Stimulated activated CD4-positive, alpha-beta T cell treated with anti-CD3 and anti-CD28 coated beads, Interleukin-15, amount 100 ng/mL, for 48 hours (primary cell): ENCODE measurements at regions not wholly inside any gene's neighbourhood (a gene's known extent, or its start where the extent isn't known, plus 50 kb on each side); places are given as distances from the start of the nearest gene placed in this dataset.

Experiments used
- DNase-seq, 2 donors: peaks; one replicate each; pipeline ENCODE4 v3.0.0-alpha.2; 2020; ENCODE audit warnings: low read depth in 2 of 2

- DNase-seq = no peak
Observed at GRCh38 chr15:98025237-98025636, 64.7 kb downstream of the ARRDC4 start.

GRCh38 chr15:98034731-98035130, 74.2 kb downstream of the ARRDC4 start:
- no peak for DNase-seq

GRCh38 chr15:98035134-98035533, 74.6 kb downstream of the ARRDC4 start:
- DNase-seq = no peak

- no peak for DNase-seq
Observed at GRCh38 chr15:98035577-98036010, 75.1 kb downstream of the ARRDC4 start.

- DNase-seq = no peak
Observed at GRCh38 chr15:98039596-98039995, 79.1 kb downstream of the ARRDC4 start.

- DNase-seq = no peak
Observed at GRCh38 chr15:98040146-98040545, 79.6 kb downstream of the ARRDC4 start.

GRCh38 chr15:98043160-98044014, 82.9 kb downstream of the ARRDC4 start:
- DNase-seq = no peak

- DNase-seq = no peak
Observed at GRCh38 chr15:98051734-98052133, 91.2 kb downstream of the ARRDC4 start.

GRCh38 chr15:98057453-98057852, 97.0 kb downstream of the ARRDC4 start:
- DNase-seq = no peak

- DNase-seq = no peak
Observed at GRCh38 chr15:98062869-98063268, 102.4 kb downstream of the ARRDC4 start.

- DNase-seq = no peak
Observed at GRCh38 chr15:98063315-98063714, 102.8 kb downstream of the ARRDC4 start.

GRCh38 chr15:98063871-98064270, 103.4 kb downstream of the ARRDC4 start:
- DNase-seq = no peak

- DNase-seq = no peak
Observed at GRCh38 chr15:98067339-98067738, 106.8 kb downstream of the ARRDC4 start.

- DNase-seq = no peak
Observed at GRCh38 chr15:98069256-98069655, 108.8 kb downstream of the ARRDC4 start.

GRCh38 chr15:98070137-98070536, 109.6 kb downstream of the ARRDC4 start:
- DNase-seq = no peak

- DNase-seq = no peak
Observed at GRCh38 chr15:98071786-98072185, 111.3 kb downstream of the ARRDC4 start.

GRCh38 chr15:98075441-98075840, 114.9 kb downstream of the ARRDC4 start:
- no peak for DNase-seq

GRCh38 chr15:98076021-98076816, 115.7 kb downstream of the ARRDC4 start:
- DNase-seq = no peak

- no peak for DNase-seq
Observed at GRCh38 chr15:98077186-98077585, 116.7 kb downstream of the ARRDC4 start.

- no peak for DNase-seq
Observed at GRCh38 chr15:98080791-98081190, 120.3 kb downstream of the ARRDC4 start.

- DNase-seq = no peak
Observed at GRCh38 chr15:98083203-98083910, 122.9 kb downstream of the ARRDC4 start.

GRCh38 chr15:98085003-98085639, 124.6 kb downstream of the ARRDC4 start:
- DNase-seq = peak in 1 of 2 donors; percentile 4
